ENCODE measurements at regions not wholly inside any gene's neighbourhood (a gene's known extent, or its start where the extent isn't known, plus 50 kb on each side); places are given as distances from the start of the nearest gene placed in this dataset.

DNA sequence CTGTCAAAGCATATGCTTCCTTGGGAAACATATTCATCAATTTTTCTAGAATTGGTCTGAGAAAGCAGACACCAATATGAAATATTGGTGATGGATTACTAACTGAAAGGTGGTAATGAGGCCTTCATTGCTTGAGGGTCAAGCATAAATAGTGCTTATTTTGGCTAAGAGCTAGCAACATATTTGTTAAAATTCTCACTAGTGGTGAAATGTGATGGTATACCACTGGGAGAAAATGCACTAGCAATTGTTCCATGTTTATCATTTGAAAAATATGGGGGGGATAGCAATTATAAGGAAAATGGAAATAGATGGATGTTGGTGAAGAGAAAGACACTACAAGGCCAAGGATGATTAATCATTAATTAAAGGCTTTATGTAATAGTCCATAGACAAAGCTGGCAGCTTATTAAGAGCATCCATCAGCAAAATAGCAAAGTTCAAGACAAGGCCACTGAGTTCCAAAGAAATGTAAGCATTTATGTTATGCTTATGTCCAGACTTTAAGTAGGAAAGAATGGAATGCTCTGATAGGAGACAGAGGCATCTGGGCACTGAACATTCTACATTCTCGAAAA is 253.7 kb upstream of the PRDM9 start:
- DNase-seq (no peak), ATAC-seq (ENCODE audit: insufficient read depth, low FRiP score) (no peak)
- TF ChIP-seq, protein P1, sequence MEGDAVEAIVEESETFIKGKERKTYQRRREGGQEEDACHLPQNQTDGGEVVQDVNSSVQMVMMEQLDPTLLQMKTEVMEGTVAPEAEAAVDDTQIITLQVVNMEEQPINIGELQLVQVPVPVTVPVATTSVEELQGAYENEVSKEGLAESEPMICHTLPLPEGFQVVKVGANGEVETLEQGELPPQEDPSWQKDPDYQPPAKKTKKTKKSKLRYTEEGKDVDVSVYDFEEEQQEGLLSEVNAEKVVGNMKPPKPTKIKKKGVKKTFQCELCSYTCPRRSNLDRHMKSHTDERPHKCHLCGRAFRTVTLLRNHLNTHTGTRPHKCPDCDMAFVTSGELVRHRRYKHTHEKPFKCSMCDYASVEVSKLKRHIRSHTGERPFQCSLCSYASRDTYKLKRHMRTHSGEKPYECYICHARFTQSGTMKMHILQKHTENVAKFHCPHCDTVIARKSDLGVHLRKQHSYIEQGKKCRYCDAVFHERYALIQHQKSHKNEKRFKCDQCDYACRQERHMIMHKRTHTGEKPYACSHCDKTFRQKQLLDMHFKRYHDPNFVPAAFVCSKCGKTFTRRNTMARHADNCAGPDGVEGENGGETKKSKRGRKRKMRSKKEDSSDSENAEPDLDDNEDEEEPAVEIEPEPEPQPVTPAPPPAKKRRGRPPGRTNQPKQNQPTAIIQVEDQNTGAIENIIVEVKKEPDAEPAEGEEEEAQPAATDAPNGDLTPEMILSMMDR (IDR thresholded peaks at IDR 0.05; ENCODE audit: control extremely low read depth, extremely low read depth) = no peak
- Histone ChIP-seq H3K36me3 (ENCODE audit: control insufficient read depth in 4 of 4, insufficient read depth in 4 of 4, low read length in 4 of 4) (no peaks in the 10 kb centered on the region), H3K9me3 (ENCODE audit: control insufficient read depth in 4 of 4, insufficient read depth in 3 of 4, low read length in 3 of 4) (no peaks in the 10 kb centered on the region), H3K4me3 (no peak overlapping the region), H3K27me3 (ENCODE audit: control insufficient read depth in 3 of 3, insufficient read depth in 3 of 3, low read length in 2 of 3) (no peaks in the 10 kb centered on the region), H3K9ac (ENCODE audit: insufficient read depth in 1 of 2, low read length in 2 of 2) (no peak overlapping the region), H3K27ac (ENCODE audit: low read depth in 1 of 2, low read length in 1 of 2) (no peak overlapping the region), H3K4me1 (ENCODE audit: control insufficient read depth in 5 of 5, insufficient read depth in 5 of 5, low read length in 5 of 5) (no peaks in the 10 kb centered on the region)
- WGBS, 2 donors = 71 to 88% methylated on average over 1 of the region's 1 CpG

DNA sequence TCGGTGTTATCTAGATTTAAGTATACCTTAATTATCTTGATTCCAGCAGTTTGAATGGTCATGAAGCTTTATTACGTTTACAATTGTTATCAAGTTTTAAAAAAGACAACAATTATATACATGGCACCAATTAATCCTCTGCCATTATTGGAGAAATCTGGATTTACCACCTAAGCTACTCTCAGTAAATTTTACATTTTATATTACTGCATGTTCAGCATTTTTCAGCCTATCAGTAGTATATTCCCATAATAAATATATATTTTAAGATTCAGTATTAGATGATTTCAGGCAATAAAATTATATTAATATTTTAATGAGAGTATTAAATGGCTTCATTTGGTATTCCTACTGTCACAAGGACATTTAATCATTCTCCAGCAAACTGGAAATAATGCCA is 264.5 kb upstream of the PRDM9 start:
- Histone ChIP-seq H3K36me3 (ENCODE audit: control insufficient read depth in 4 of 4, insufficient read depth in 4 of 4, low read length in 4 of 4) (no peaks in the 10 kb centered on the region), H3K9ac (ENCODE audit: insufficient read depth in 1 of 2, low read length in 2 of 2) (no peak overlapping the region), H3K4me3 (no peak overlapping the region), H3K27me3 (ENCODE audit: control insufficient read depth in 3 of 3, insufficient read depth in 3 of 3, low read length in 2 of 3) (no peaks in the 10 kb centered on the region), H3K4me1 (ENCODE audit: control insufficient read depth in 5 of 5, insufficient read depth in 5 of 5, low read length in 5 of 5) (peaks cover 0 to 3% (median 0%) of the 10 kb centered on the region in 5 donors), H3K9me3 (ENCODE audit: control insufficient read depth in 4 of 4, insufficient read depth in 3 of 4, low read length in 3 of 4) (peaks cover 0 to 2% (median 0%) of the 10 kb centered on the region in 4 donors), H3K27ac (ENCODE audit: low read depth in 1 of 2, low read length in 1 of 2) (no peak overlapping the region)
- DNase-seq (no peak), ATAC-seq (ENCODE audit: insufficient read depth, low FRiP score) (no peak)
- 89 to 92% methylated on average over 2 of the region's 2 CpGs for WGBS, 2 donors
- TF ChIP-seq, protein P1 (IDR thresholded peaks at IDR 0.05; ENCODE audit: control extremely low read depth, extremely low read depth) = no peak

DNA sequence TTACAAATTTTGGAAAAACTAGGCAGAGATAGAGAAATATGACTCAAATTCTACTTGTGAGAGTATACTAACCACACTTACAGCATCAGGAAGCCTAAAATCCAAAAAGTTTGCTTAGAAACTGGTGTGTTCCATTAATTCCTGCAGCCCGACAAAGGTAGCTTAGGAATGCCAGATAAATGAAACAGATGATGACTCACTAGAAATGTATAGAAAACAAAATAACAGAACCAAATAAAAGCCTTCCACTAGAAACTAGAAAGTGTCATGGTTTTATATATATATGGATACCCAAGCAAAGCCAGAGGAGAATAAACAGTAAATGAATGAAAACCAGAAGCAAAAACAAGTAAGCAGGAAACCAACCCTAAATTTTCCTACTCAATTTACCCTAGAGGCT is 272.2 kb upstream of the PRDM9 start:
- no peak for DNase-seq
- Histone ChIP-seq H3K36me3 (ENCODE audit: control insufficient read depth in 4 of 4, insufficient read depth in 4 of 4, low read length in 4 of 4) (no peaks in the 10 kb centered on the region), H3K4me1 (ENCODE audit: control insufficient read depth in 5 of 5, insufficient read depth in 5 of 5, low read length in 5 of 5) (no peaks in the 10 kb centered on the region), H3K9me3 (ENCODE audit: control insufficient read depth in 4 of 4, insufficient read depth in 3 of 4, low read length in 3 of 4) (peaks cover 0 to 2% (median 0%) of the 10 kb centered on the region in 4 donors), H3K4me3 (no peak overlapping the region), H3K27ac (ENCODE audit: low read depth in 1 of 2, low read length in 1 of 2) (no peak overlapping the region), H3K9ac (ENCODE audit: insufficient read depth in 1 of 2, low read length in 2 of 2) (no peak overlapping the region), H3K27me3 (ENCODE audit: control insufficient read depth in 3 of 3, insufficient read depth in 3 of 3, low read length in 2 of 3) (no peaks in the 10 kb centered on the region)
- TF ChIP-seq, protein P1 (IDR thresholded peaks at IDR 0.05; ENCODE audit: control extremely low read depth, extremely low read depth) = no peak
- 93 to 94% methylated on average over 1 of the region's 1 CpG for WGBS, 2 donors
- no peak for ATAC-seq (ENCODE audit: insufficient read depth, low FRiP score)

DNA sequence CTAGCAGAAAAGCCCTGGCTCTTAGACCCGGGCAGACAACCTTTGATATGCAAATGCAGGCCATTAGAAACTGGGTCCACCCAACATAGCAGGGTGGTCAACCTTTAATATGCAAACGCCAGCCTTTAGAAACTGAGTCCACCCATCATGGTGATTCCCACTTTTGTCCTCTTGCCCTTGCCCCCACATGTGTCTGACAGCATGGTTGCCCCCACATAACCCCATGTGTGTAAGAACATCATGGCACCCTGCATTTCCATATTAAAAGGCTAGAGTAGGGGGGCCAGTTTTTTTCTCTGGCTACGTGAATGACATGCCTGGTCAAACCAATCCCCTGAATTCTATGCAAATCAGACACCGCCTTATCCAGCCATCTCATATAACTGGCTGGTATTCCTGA is 273.2 kb upstream of the PRDM9 start:
- WGBS, 2 donors = 66 to 78% methylated on average over 4 of the region's 4 CpGs
- DNase-seq (no peak), ATAC-seq (ENCODE audit: insufficient read depth, low FRiP score) (no peak)

More for the DNA sequence above, 273.2 kb upstream of the PRDM9 start:
- Histone ChIP-seq H3K36me3 (ENCODE audit: control insufficient read depth in 4 of 4, insufficient read depth in 4 of 4, low read length in 4 of 4) (no peaks in the 10 kb centered on the region), H3K4me1 (ENCODE audit: control insufficient read depth in 5 of 5, insufficient read depth in 5 of 5, low read length in 5 of 5) (no peaks in the 10 kb centered on the region), H3K9me3 (ENCODE audit: control insufficient read depth in 4 of 4, insufficient read depth in 3 of 4, low read length in 3 of 4) (peaks cover 0 to under 1% (median 0%) of the 10 kb centered on the region in 4 donors), H3K27me3 (ENCODE audit: control insufficient read depth in 3 of 3, insufficient read depth in 3 of 3, low read length in 2 of 3) (no peaks in the 10 kb centered on the region), H3K4me3 (no peak overlapping the region), H3K9ac (ENCODE audit: insufficient read depth in 1 of 2, low read length in 2 of 2) (no peak overlapping the region), H3K27ac (ENCODE audit: low read depth in 1 of 2, low read length in 1 of 2) (no peak overlapping the region)
- TF ChIP-seq, protein P1 (IDR thresholded peaks at IDR 0.05; ENCODE audit: control extremely low read depth, extremely low read depth) = no peak

Measured in lung (tissue), 11 donors.